ENCODE measurements at regions not wholly inside any gene's neighbourhood (a gene's known extent, or its start where the extent isn't known, plus 50 kb on each side); places are given as distances from the start of the nearest gene placed in this dataset.

- no peak overlapping the region for H3K9ac ChIP-seq (ENCODE audit: low read length)
- no peaks in the 10 kb centered on the region for H3K4me1 ChIP-seq (ENCODE audit: control insufficient read depth, insufficient read depth, low read length)
- H3K9me3 ChIP-seq (ENCODE audit: control insufficient read depth, low read length) = no peaks in the 10 kb centered on the region
- no peaks in the 10 kb centered on the region for H3K36me3 ChIP-seq (ENCODE audit: control insufficient read depth, insufficient read depth, low read length)
- H3K4me3 ChIP-seq (ENCODE audit: low read length) = no peak overlapping the region
- H3K27me3 ChIP-seq (ENCODE audit: control insufficient read depth, insufficient read depth, low read length) = no peaks in the 10 kb centered on the region
Measured at GRCh38 chr16:51559901-51560300, 408.8 kb upstream of the SALL1 start.

- Histone ChIP-seq H3K9ac (ENCODE audit: low read length) (no peak overlapping the region), H3K4me3 (ENCODE audit: low read length) (no peak overlapping the region), H3K9me3 (ENCODE audit: control insufficient read depth, low read length) (no peaks in the 10 kb centered on the region), H3K4me1 (ENCODE audit: control insufficient read depth, insufficient read depth, low read length) (no peaks in the 10 kb centered on the region), H3K36me3 (ENCODE audit: control insufficient read depth, insufficient read depth, low read length) (no peaks in the 10 kb centered on the region), H3K27me3 (ENCODE audit: control insufficient read depth, insufficient read depth, low read length) (no peaks in the 10 kb centered on the region)
Measured at GRCh38 chr16:51557670-51558069, 406.6 kb upstream of the SALL1 start.

- Histone ChIP-seq H3K27me3 (ENCODE audit: control insufficient read depth, insufficient read depth, low read length) (no peaks in the 10 kb centered on the region), H3K4me3 (ENCODE audit: low read length) (no peak overlapping the region), H3K36me3 (ENCODE audit: control insufficient read depth, insufficient read depth, low read length) (no peaks in the 10 kb centered on the region), H3K4me1 (ENCODE audit: control insufficient read depth, insufficient read depth, low read length) (no peaks in the 10 kb centered on the region), H3K9me3 (ENCODE audit: control insufficient read depth, low read length) (no peaks in the 10 kb centered on the region), H3K9ac (ENCODE audit: low read length) (no peak overlapping the region)
Measured at GRCh38 chr16:51556694-51557340, 405.7 kb upstream of the SALL1 start.

- Histone ChIP-seq H3K27me3 (ENCODE audit: control insufficient read depth, insufficient read depth, low read length) (no peaks in the 10 kb centered on the region), H3K9ac (ENCODE audit: low read length) (no peak overlapping the region), H3K9me3 (ENCODE audit: control insufficient read depth, low read length) (no peaks in the 10 kb centered on the region)
Measured at GRCh38 chr16:51553910-51554309, 402.8 kb upstream of the SALL1 start.

GRCh38 chr16:51553314-51553713 is 402.2 kb upstream of the SALL1 start:
- no peaks in the 10 kb centered on the region for H3K9me3 ChIP-seq (ENCODE audit: control insufficient read depth, low read length)
- H3K9ac ChIP-seq (ENCODE audit: low read length) = no peak overlapping the region
- no peaks in the 10 kb centered on the region for H3K4me1 ChIP-seq (ENCODE audit: control insufficient read depth, insufficient read depth, low read length)
- no peaks in the 10 kb centered on the region for H3K36me3 ChIP-seq (ENCODE audit: control insufficient read depth, insufficient read depth, low read length)
- H3K27me3 ChIP-seq (ENCODE audit: control insufficient read depth, insufficient read depth, low read length) = no peaks in the 10 kb centered on the region
- no peak overlapping the region for H3K4me3 ChIP-seq (ENCODE audit: low read length)

More at GRCh38 chr16:51553910-51554309, 402.8 kb upstream of the SALL1 start:
- Histone ChIP-seq H3K36me3 (ENCODE audit: control insufficient read depth, insufficient read depth, low read length) (no peaks in the 10 kb centered on the region), H3K4me1 (ENCODE audit: control insufficient read depth, insufficient read depth, low read length) (no peaks in the 10 kb centered on the region), H3K4me3 (ENCODE audit: low read length) (no peak overlapping the region)

GRCh38 chr16:51550800-51551347 is 399.8 kb upstream of the SALL1 start:
- Histone ChIP-seq H3K4me3 (ENCODE audit: low read length) (no peak overlapping the region), H3K27me3 (ENCODE audit: control insufficient read depth, insufficient read depth, low read length) (no peaks in the 10 kb centered on the region), H3K36me3 (ENCODE audit: control insufficient read depth, insufficient read depth, low read length) (no peaks in the 10 kb centered on the region), H3K4me1 (ENCODE audit: control insufficient read depth, insufficient read depth, low read length) (no peaks in the 10 kb centered on the region), H3K9me3 (ENCODE audit: control insufficient read depth, low read length) (no peaks in the 10 kb centered on the region), H3K9ac (ENCODE audit: low read length) (no peak overlapping the region)

GRCh38 chr16:51549836-51550235 is 398.8 kb upstream of the SALL1 start:
- Histone ChIP-seq H3K9me3 (ENCODE audit: control insufficient read depth, low read length) (no peaks in the 10 kb centered on the region), H3K4me3 (ENCODE audit: low read length) (no peak overlapping the region), H3K36me3 (ENCODE audit: control insufficient read depth, insufficient read depth, low read length) (no peaks in the 10 kb centered on the region), H3K27me3 (ENCODE audit: control insufficient read depth, insufficient read depth, low read length) (no peaks in the 10 kb centered on the region), H3K4me1 (ENCODE audit: control insufficient read depth, insufficient read depth, low read length) (no peaks in the 10 kb centered on the region), H3K9ac (ENCODE audit: low read length) (no peak overlapping the region)

GRCh38 chr16:51545951-51546350 is 394.9 kb upstream of the SALL1 start:
- no peaks in the 10 kb centered on the region for H3K9me3 ChIP-seq (ENCODE audit: control insufficient read depth, low read length)
- no peak overlapping the region for H3K4me3 ChIP-seq (ENCODE audit: low read length)
- no peaks in the 10 kb centered on the region for H3K27me3 ChIP-seq (ENCODE audit: control insufficient read depth, insufficient read depth, low read length)
- H3K4me1 ChIP-seq (ENCODE audit: control insufficient read depth, insufficient read depth, low read length) = no peaks in the 10 kb centered on the region
- H3K36me3 ChIP-seq (ENCODE audit: control insufficient read depth, insufficient read depth, low read length) = no peaks in the 10 kb centered on the region
- no peak overlapping the region for H3K9ac ChIP-seq (ENCODE audit: low read length)

GRCh38 chr16:51544851-51545467 is 393.9 kb upstream of the SALL1 start:
- H3K9me3 ChIP-seq (ENCODE audit: control insufficient read depth, low read length) = no peaks in the 10 kb centered on the region

GRCh38 chr16:51543971-51544370 is 392.9 kb upstream of the SALL1 start:
- H3K9me3 ChIP-seq (ENCODE audit: control insufficient read depth, low read length) = no peaks in the 10 kb centered on the region
- no peaks in the 10 kb centered on the region for H3K4me1 ChIP-seq (ENCODE audit: control insufficient read depth, insufficient read depth, low read length)
- H3K27me3 ChIP-seq (ENCODE audit: control insufficient read depth, insufficient read depth, low read length) = no peaks in the 10 kb centered on the region
- H3K9ac ChIP-seq (ENCODE audit: low read length) = no peak overlapping the region
- no peak overlapping the region for H3K4me3 ChIP-seq (ENCODE audit: low read length)
- no peaks in the 10 kb centered on the region for H3K36me3 ChIP-seq (ENCODE audit: control insufficient read depth, insufficient read depth, low read length)

More at GRCh38 chr16:51544851-51545467, 393.9 kb upstream of the SALL1 start:
- Histone ChIP-seq H3K4me3 (ENCODE audit: low read length) (no peak overlapping the region), H3K9ac (ENCODE audit: low read length) (no peak overlapping the region), H3K36me3 (ENCODE audit: control insufficient read depth, insufficient read depth, low read length) (no peaks in the 10 kb centered on the region), H3K4me1 (ENCODE audit: control insufficient read depth, insufficient read depth, low read length) (no peaks in the 10 kb centered on the region), H3K27me3 (ENCODE audit: control insufficient read depth, insufficient read depth, low read length) (no peaks in the 10 kb centered on the region)

- Histone ChIP-seq H3K9ac (ENCODE audit: low read length) (no peak overlapping the region), H3K4me1 (ENCODE audit: control insufficient read depth, insufficient read depth, low read length) (no peaks in the 10 kb centered on the region)
Measured at GRCh38 chr16:51542981-51543815, 392.1 kb upstream of the SALL1 start.

GRCh38 chr16:51540259-51540658 is 389.2 kb upstream of the SALL1 start:
- Histone ChIP-seq H3K9ac (ENCODE audit: low read length) (no peak overlapping the region), H3K4me3 (ENCODE audit: low read length) (no peak overlapping the region), H3K27me3 (ENCODE audit: control insufficient read depth, insufficient read depth, low read length) (no peaks in the 10 kb centered on the region), H3K36me3 (ENCODE audit: control insufficient read depth, insufficient read depth, low read length) (no peaks in the 10 kb centered on the region), H3K4me1 (ENCODE audit: control insufficient read depth, insufficient read depth, low read length) (no peaks in the 10 kb centered on the region), H3K9me3 (ENCODE audit: control insufficient read depth, low read length) (no peaks in the 10 kb centered on the region)

More at GRCh38 chr16:51542981-51543815, 392.1 kb upstream of the SALL1 start:
- Histone ChIP-seq H3K27me3 (ENCODE audit: control insufficient read depth, insufficient read depth, low read length) (no peaks in the 10 kb centered on the region), H3K36me3 (ENCODE audit: control insufficient read depth, insufficient read depth, low read length) (no peaks in the 10 kb centered on the region), H3K4me3 (ENCODE audit: low read length) (no peak overlapping the region), H3K9me3 (ENCODE audit: control insufficient read depth, low read length) (no peaks in the 10 kb centered on the region)

All from mucosa of stomach (tissue), 1 donor.